Liver (tissue), 8 donors: ENCODE measurements at regions not wholly inside any gene's neighbourhood (a gene's known extent, or its start where the extent isn't known, plus 50 kb on each side); places are given as distances from the start of the nearest gene placed in this dataset.

Experiments used
- DNase-seq: peaks from one replicate; pipeline ENCODE4 v3.0.0-alpha.2; 2017; ENCODE audit warnings: low spot score
- H3K27ac ChIP-seq, 2 donors: one replicate each; pipeline ENCODE4 v1.7.0; 2013; ENCODE audit warnings: inconsistent platforms in 2 of 2, low read length in 2 of 2, control low read depth in 1 of 2, low read depth in 1 of 2, mild to moderate bottlenecking in 1 of 2
- H3K27me3 ChIP-seq, 4 donors: one replicate each; pipeline versions ENCODE4 v1.6.1 to v1.7.0; 2013; ENCODE audit warnings: low read length in 3 of 4, inconsistent platforms in 1 of 4, mild to moderate bottlenecking in 1 of 4, moderate library complexity in 1 of 4; ENCODE audit not compliant: control insufficient read depth in 4 of 4, insufficient read depth in 4 of 4
- H3K36me3 ChIP-seq, 4 donors: one replicate each; pipeline versions ENCODE4 v1.6.1 to v1.7.0; 2013; ENCODE audit warnings: low read length in 3 of 4, mild to moderate bottlenecking in 3 of 4, low read depth in 1 of 4, moderate library complexity in 1 of 4; ENCODE audit not compliant: control insufficient read depth in 4 of 4, insufficient read depth in 3 of 4
- H3K4me1 ChIP-seq, 4 donors: one replicate each; pipeline versions ENCODE4 v1.6.1 to v1.7.0; 2013; ENCODE audit warnings: low read length in 3 of 4, mild to moderate bottlenecking in 3 of 4, moderate library complexity in 1 of 4; ENCODE audit not compliant: control insufficient read depth in 4 of 4, insufficient read depth in 4 of 4
- H3K4me3 ChIP-seq, 3 donors: one replicate each; pipeline versions ENCODE4 v1.6.1 to v1.7.0; 2013; ENCODE audit warnings: low read length in 3 of 3, control low read depth in 1 of 3, low read depth in 1 of 3, mild to moderate bottlenecking in 1 of 3
- H3K9ac ChIP-seq, 2 donors: one replicate each; pipeline ENCODE4 v1.7.0; 2013; ENCODE audit warnings: low read length in 2 of 2, mild to moderate bottlenecking in 2 of 2, moderate library complexity in 2 of 2, control low read depth in 1 of 2, low read depth in 1 of 2
- H3K9me3 ChIP-seq, 4 donors: one replicate each; pipeline versions ENCODE4 v1.6.1 to v1.7.0; 2013; ENCODE audit warnings: low read length in 3 of 4; ENCODE audit not compliant: control insufficient read depth in 4 of 4
- ATF3 ChIP-seq: IDR thresholded peaks from 2 replicates; pipeline ENCODE4 v1.6.1; 2016; ENCODE audit warnings: antibody characterized with exemption
- CTCF ChIP-seq: fragments of 150-350 bp; IDR thresholded peaks from 2 replicates; pipeline ENCODE4 v1.5.1; 2017; ENCODE audit warnings: improper control_type of control experiment, low read depth, low read length; ENCODE audit not compliant: missing input control
- EGR1 ChIP-seq, 2 donors: IDR thresholded peaks; 2 replicates each; pipeline ENCODE4 v1.6.1; 2016 to 2018; ENCODE audit warnings: antibody characterized with exemption in 2 of 2, low read depth in 2 of 2
- FOXA1 ChIP-seq: IDR thresholded peaks from 2 replicates; pipeline ENCODE4 v1.6.1; 2016; ENCODE audit warnings: antibody characterized with exemption
- FOXA2 ChIP-seq: IDR thresholded peaks from 2 replicates; pipeline ENCODE4 v1.6.1; 2016; ENCODE audit warnings: antibody characterized with exemption
- GABPA ChIP-seq, 2 donors: IDR thresholded peaks in 1 of 2; conservative IDR thresholded peaks in 1 of 2; 2 replicates each; pipeline ENCODE4 v1.6.1; 2016; ENCODE audit warnings: antibody characterized with exemption in 2 of 2, mild to moderate bottlenecking in 1 of 2, moderate library complexity in 1 of 2
- HNF4A ChIP-seq, 2 donors: conservative IDR thresholded peaks; 2 replicates each; pipeline ENCODE4 v1.6.1; 2016; ENCODE audit warnings: antibody characterized with exemption in 2 of 2, mild to moderate bottlenecking in 2 of 2
- HNF4G ChIP-seq: IDR thresholded peaks from 2 replicates; pipeline ENCODE4 v1.6.1; 2016; ENCODE audit warnings: antibody characterized with exemption
- JUND ChIP-seq, 2 donors: IDR thresholded peaks; 2 replicates each; pipeline ENCODE4 v1.6.1; 2016; ENCODE audit warnings: antibody characterized with exemption in 2 of 2
- MAX ChIP-seq: IDR thresholded peaks from 2 replicates; pipeline ENCODE4 v1.6.1; 2016; ENCODE audit warnings: antibody characterized with exemption
- NR2F2 ChIP-seq: IDR thresholded peaks from 2 replicates; pipeline ENCODE4 v1.6.1; 2016; ENCODE audit warnings: antibody characterized with exemption
- RAD21 ChIP-seq, 2 donors: IDR thresholded peaks; 2 replicates each; pipeline ENCODE4 v1.6.1; 2016; ENCODE audit warnings: antibody characterized with exemption in 2 of 2, mild to moderate bottlenecking in 2 of 2
- RXRA ChIP-seq, 2 donors: IDR thresholded peaks; 2 replicates each; pipeline ENCODE4 v1.6.1; 2017 to 2018; ENCODE audit warnings: antibody characterized with exemption in 2 of 2, mild to moderate bottlenecking in 1 of 2
- SP1 ChIP-seq: IDR thresholded peaks from 2 replicates; pipeline ENCODE4 v1.6.1; 2018; ENCODE audit warnings: antibody characterized with exemption, mild to moderate bottlenecking
- TAF1 ChIP-seq: conservative IDR thresholded peaks from 2 replicates; pipeline ENCODE4 v1.6.1; 2016; ENCODE audit warnings: antibody characterized with exemption, mild to moderate bottlenecking
- YY1 ChIP-seq: IDR thresholded peaks from 2 replicates; pipeline ENCODE4 v1.6.1; 2016; ENCODE audit warnings: antibody characterized with exemption, mild to moderate bottlenecking
- WGBS: extraction: QIAGEN DNeasy Blood & Tissue Kit; methylation state at CpG from one replicate; pipeline ENCODE4 v1.1.7; 2013; 5-methylcytosine and 5-hydroxymethylcytosine counted together
- TF ChIP-seq, protein P1 (sequence below): IDR thresholded peaks from 2 replicates; pipeline ENCODE4 v1.6.1; 2016; ENCODE audit warnings: antibody characterized with exemption, mild to moderate bottlenecking
- TF ChIP-seq, protein P2 (sequence below): IDR thresholded peaks from 2 replicates; pipeline ENCODE4 v1.6.1; 2016; ENCODE audit warnings: antibody characterized with exemption
- donor health status: healthy.
- donor health status: healthy.
- donor health status: healthy.
- donor health status: healthy.
- donor health status: healthy.

DNA sequence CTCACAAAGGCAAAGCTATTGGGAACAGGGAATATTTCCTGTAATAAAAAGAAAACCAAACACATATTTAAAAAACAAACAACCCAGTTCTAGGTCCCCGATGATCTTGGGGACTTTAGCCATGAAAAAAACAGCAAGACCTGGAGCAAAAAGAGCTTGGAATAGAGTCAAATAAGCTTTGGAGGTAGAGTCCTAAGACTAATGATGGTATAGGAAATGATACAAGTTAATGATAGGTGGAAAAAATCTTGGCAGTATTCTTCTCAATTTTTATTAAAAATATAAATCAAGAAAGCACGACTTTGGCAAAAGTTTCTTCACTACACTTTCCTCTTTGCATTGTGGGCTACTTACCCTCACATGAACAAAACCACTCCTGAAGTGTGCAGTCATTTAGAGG lies 481.5 kb downstream of the EBF1 start:
- peaks cover 0 to 17% (median 14%) of the 10 kb centered on the region in 4 donors for H3K4me1 ChIP-seq
- no peaks in the 10 kb centered on the region for H3K27me3 ChIP-seq
- no peak overlapping the region for H3K27ac ChIP-seq
- H3K36me3 ChIP-seq, result no peaks in the 10 kb centered on the region
- TF ChIP-seq GABPA (IDR thresholded peaks at IDR 0.05 in 1 of 2, conservative IDR thresholded peaks at IDR 0.05 in 1 of 2) (no peak), TAF1 (no peak), CTCF (no peak), YY1 (no peak), HNF4G (no peak), MAX (no peak), JUND (IDR thresholded peaks at IDR 0.05) (no peak), RAD21 (IDR thresholded peaks at IDR 0.05) (no peak), FOXA1 (no peak), HNF4A (conservative IDR thresholded peaks at IDR 0.05) (no peak), SP1 (no peak), ATF3 (no peak), FOXA2 (no peak), NR2F2 (no peak), EGR1 (IDR thresholded peaks at IDR 0.05; ENCODE audit: low read depth in 2 of 2) (no peak), RXRA (IDR thresholded peaks at IDR 0.05) (no peak)
- TF ChIP-seq, protein P1, sequence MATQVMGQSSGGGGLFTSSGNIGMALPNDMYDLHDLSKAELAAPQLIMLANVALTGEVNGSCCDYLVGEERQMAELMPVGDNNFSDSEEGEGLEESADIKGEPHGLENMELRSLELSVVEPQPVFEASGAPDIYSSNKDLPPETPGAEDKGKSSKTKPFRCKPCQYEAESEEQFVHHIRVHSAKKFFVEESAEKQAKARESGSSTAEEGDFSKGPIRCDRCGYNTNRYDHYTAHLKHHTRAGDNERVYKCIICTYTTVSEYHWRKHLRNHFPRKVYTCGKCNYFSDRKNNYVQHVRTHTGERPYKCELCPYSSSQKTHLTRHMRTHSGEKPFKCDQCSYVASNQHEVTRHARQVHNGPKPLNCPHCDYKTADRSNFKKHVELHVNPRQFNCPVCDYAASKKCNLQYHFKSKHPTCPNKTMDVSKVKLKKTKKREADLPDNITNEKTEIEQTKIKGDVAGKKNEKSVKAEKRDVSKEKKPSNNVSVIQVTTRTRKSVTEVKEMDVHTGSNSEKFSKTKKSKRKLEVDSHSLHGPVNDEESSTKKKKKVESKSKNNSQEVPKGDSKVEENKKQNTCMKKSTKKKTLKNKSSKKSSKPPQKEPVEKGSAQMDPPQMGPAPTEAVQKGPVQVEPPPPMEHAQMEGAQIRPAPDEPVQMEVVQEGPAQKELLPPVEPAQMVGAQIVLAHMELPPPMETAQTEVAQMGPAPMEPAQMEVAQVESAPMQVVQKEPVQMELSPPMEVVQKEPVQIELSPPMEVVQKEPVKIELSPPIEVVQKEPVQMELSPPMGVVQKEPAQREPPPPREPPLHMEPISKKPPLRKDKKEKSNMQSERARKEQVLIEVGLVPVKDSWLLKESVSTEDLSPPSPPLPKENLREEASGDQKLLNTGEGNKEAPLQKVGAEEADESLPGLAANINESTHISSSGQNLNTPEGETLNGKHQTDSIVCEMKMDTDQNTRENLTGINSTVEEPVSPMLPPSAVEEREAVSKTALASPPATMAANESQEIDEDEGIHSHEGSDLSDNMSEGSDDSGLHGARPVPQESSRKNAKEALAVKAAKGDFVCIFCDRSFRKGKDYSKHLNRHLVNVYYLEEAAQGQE, result no peak
- TF ChIP-seq, protein P2, sequence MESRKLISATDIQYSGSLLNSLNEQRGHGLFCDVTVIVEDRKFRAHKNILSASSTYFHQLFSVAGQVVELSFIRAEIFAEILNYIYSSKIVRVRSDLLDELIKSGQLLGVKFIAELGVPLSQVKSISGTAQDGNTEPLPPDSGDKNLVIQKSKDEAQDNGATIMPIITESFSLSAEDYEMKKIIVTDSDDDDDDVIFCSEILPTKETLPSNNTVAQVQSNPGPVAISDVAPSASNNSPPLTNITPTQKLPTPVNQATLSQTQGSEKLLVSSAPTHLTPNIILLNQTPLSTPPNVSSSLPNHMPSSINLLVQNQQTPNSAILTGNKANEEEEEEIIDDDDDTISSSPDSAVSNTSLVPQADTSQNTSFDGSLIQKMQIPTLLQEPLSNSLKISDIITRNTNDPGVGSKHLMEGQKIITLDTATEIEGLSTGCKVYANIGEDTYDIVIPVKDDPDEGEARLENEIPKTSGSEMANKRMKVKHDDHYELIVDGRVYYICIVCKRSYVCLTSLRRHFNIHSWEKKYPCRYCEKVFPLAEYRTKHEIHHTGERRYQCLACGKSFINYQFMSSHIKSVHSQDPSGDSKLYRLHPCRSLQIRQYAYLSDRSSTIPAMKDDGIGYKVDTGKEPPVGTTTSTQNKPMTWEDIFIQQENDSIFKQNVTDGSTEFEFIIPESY, result no peak
- no peak overlapping the region for H3K9ac ChIP-seq
- WGBS, result 55% methylated on average over 2 of the region's 2 CpGs
- no peak for DNase-seq
- no peak overlapping the region for H3K4me3 ChIP-seq
- H3K9me3 ChIP-seq, result no peaks in the 10 kb centered on the region
